GM18499 (cell line): ENCODE measurements at regions not wholly inside any gene's neighbourhood (a gene's known extent, or its start where the extent isn't known, plus 50 kb on each side); places are given as distances from the start of the nearest gene placed in this dataset.

Experiments used
- ATAC-seq: cut with Tn5 transposase; IDR thresholded peaks from one replicate; pipeline ENCODE4 v1.9.1; 2021; ENCODE audit warnings: moderate number of reproducible peaks; ENCODE audit not compliant: insufficient read depth, unreplicated experiment

DNA sequence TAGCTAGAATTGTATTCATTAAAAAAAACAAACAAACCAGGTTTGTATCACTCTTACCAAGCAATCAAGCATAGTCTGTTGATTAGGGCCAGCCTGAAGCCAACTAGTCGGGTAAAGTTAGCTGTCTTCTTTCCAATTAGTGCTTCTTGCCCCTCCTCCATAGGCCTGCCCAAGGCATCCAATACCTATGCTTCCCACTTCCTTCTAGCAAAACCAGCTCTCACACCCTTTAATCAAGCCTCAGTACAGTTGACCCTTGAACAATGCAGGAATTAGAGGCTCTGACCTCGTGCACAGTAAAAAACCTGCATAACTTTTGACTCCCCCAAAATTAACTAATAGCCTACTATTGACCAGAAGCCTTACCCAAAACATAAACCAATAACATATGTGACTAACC is 119.1 kb upstream of the DTNBP1 start:
- no peak for ATAC-seq

DNA sequence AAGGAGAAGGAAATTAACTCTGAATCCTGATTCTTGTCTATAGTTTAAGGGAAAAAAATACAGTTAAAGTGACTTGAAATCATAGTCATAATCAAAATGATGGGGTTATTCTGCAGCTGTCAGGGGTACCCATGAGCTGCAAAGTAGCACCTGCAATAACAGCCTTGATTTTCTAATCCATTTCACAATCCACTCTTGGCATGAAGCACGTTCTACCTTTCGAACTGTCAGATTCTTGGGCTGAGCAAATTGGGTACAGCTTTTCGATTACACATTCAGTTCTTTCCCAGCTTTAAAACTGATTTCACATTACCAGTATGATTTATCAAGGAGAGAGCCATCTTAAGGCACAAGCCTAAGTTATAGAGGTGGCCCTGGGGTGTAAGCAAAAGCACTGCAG is 118.5 kb upstream of the DTNBP1 start:
- no peak for ATAC-seq

DNA sequence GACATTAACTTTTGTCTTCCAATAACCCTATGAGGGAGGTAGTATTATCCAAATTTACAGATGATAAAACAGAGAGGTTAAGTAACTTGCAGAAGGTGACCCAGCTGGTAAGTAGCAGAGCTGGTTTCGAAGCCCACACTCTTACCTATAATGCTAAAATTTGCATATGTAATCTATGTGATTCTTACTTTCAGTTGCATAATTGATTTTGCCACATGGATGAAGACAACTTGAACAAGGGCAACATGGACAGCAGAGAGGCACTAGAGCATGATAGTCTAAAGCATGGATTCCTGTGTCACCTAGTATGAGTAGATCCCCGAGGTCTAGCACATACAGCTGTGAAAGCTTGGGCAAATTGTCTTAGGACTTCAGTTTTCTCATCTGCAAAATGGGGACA is 117.6 kb upstream of the DTNBP1 start:
- ATAC-seq = no peak

DNA sequence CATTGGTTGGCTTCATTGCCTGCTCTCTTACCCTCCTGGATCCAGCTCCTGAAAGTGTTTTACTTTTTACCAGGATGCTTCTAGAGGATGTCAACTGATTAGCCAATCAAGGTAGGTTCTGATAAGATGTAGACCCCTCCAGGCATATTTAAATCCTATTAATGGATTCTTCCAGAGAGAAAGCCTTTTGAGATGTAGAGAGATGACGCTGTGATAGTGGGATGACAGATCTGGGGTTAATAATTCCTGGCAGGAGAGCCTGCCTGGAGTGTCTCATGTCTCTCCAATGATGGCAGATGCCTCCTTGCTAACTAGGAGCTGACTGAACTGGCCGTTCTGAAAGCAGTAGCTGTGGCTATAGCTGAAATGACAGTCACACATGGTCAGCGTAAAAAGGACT is 116.9 kb upstream of the DTNBP1 start:
- ATAC-seq = no peak

DNA sequence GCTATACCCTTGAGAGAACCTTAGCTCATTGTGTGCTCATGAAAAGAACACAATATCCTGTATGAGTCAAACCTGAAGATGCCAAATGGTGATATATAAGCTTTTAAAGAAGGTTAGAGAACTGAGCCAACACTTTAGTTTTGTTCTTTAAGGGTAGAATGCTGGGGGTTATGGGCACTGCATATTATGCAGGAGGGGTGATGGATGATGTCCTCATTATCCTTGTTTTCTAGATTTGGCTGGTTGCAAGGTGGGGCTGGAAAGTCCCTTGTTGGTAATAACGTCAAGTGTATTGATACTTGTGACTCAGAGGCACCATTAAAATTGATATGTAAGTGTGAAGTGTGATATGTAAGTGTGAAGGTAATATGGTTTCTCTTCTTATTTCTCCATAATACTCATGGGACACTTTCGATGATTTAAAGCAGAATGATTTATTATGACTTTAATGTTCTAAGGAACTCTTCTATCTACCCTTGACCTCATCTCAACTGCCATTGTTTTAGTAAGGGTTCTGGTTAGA is 113.7 kb upstream of the DTNBP1 start:
- ATAC-seq = no peak

DNA sequence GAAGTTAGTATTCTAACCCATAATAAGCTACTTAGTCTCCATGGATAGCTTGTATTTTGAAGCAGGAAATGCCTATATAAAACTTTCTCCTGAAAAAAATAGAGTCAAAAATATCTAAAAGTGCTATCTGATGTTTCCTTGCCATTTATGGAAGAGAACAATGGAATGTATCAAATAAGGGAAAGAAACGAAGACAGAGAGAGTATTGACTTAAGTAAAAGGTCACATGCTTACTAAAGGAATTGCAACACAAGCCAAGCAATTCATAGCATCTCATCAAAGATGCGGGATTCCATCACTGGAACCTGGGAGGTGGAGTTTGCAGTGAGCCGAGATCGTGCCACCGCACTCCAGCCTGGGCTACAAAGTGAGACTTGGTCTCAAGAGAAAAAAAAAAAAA is 112.9 kb upstream of the DTNBP1 start:
- ATAC-seq = no peak

DNA sequence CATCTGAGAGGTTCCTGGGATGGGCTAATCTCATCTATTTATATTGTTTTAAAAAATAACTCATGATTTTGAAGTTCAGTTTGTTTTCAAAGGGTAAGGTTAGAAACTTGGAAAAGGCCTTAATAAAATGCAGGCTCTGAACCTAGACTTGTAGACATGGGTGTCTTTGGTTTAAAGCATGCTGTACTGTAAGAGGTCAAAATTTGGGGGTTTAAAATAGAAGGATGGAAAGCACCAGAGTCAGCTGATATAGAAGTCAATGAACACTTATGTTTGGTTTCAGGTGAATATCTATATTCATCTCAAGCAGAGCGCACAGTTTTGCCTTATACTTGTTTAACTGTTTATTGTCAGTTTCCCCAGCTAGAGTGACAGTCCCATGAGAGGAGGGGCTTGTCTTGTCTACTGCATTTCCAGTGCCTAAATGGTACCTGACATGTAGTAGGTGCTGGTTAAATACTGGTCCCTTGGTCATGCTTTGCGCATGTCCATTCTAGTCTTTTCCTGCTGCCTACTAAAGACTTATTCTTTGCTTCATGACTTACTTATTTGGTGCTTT is 112.3 kb upstream of the DTNBP1 start:
- ATAC-seq = no peak

DNA sequence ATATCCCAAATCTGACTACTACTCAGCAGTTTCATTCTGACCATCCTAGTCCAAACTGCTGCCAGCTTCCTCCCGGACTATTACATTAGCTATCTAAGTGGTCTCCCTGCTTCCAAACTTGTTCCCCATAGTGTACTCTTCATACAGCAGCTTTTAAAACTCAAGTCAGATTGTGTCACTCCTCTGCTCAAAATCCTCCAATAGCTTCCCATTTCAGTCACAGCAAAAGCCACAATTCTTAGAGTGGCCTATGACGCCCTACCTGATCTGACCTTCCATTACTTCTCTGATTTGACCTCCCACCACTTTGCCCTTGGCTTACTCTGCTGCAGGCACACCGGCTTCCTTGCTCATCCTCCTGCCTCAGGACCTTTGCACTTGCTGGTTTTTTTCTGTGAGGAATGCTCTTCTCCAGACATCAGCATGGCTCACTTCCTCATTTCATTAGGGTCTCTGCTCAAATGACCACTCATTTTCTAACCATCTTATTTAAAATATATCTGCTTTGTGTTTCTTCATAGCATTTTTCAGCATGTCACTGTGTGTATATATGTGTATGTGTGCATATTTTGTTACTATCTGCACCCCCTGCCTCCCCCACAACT is 111.1 kb upstream of the DTNBP1 start:
- no peak for ATAC-seq

DNA sequence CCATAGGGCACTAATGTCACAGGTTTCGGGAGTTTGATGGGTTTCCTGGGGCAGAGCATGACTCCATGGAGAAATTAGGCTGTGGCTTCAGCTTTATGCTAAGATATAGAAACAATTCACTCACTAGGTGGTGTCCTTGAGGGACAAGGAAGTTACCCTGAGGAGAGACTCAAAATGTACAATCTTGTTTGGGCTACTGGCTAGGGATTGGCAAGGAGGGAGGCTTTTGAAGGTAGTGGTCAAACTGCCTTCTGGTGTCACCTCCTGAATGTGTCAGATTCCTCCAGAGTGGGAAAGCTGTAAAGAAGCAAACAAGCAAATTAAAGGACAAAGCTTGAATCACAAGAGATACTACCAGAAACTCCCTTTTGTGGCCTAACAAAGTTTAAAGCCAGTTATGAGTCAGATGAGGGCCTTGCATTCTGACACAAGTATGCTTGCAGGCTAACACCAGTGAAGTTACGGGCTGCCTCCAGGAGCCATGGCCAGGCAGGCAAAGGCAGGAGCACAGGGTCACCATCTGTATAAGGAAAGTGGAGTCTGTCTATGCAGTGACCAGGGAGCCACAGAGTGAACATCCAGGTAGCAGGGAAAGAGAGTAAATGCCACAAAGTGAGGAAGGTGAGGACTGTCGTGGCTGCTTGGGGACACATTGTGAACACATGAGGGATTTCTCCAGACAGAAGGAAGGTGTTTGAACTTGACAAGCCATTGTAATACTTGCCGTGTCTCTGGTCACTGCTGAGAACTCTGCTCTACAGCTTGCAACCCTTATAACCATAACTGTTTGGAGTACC is 107.7 kb upstream of the DTNBP1 start:
- no peak for ATAC-seq

DNA sequence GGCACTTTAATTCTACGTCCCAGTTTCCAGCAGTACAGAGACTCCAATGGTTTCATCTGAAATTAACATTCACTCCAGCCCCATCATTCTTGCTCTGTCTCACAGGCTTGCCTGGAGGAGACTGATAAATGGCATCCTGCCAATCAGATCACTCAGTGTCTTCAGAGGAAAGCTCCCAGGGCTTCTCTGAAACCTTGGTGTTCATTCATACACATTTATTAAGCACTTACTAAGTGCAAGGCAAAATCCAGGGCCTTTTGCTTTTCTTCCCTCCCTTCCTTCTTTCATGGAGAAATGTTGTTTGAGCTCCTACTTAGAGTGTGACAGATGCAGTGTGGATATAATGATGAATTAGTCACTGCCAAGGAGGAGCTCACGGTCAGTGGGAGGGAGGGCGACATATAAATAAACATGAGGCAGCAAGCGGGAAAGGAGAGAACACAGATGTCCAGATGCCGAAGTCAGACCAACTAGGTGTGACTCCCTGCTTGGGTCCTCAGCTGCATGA is 106.7 kb upstream of the DTNBP1 start:
- no peak for ATAC-seq

DNA sequence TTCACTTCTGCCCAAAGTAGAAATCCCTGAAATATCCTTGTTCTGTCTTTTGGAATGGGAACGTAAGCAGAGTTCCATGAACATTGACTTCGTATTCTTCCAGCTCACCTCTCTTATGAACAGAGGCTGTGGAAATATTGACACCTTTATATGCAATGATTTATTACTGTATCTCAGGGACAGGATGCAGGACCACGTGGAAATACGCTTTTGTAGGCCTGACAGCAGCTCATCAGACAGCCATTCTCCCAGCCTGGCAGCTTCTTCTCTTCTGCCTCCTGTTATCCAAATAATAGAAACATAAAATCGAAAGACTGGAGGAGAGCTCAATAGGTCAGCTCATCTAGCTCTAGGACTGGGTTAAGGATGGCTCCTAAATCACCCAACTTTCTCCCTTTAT is 106.2 kb upstream of the DTNBP1 start:
- ATAC-seq = no peak

DNA sequence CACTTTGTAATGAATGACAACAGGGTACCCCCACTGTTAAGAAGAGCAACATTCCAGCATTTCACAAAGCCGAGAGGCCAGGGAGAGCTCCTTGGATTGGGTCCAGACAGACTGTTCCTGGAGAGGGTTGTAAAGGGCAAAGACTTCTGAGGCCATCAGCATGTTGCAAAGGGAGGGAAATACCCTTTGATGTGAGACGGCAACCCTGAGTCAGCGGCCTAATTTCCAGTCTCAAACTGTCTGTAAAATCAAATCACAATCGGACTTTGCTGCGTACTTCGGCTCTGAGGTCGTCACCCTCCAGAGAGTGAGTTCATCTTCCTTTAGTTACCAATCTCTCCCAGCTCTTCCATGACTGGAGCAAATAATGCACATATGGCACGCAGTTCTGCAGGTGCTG is 101.0 kb upstream of the DTNBP1 start:
- no peak for ATAC-seq

DNA sequence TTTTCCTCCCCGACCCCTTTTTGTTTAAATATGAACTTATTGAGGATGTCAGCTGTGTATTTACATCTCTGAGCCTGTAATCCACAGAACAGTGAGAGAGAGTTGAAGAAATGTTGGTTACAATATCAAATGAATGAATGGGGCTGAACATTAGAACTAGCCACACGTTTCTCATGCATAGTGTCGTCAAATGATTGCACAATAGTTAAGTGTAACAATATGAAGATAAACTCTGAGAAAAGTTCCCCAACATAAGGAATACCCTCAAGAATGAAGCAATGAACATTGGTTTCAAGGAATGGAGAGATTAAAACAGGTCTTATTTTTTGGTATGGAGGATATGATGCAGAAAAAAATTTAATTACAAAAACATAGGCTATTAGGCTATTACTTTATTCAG is 100.5 kb upstream of the DTNBP1 start:
- no peak for ATAC-seq

DNA sequence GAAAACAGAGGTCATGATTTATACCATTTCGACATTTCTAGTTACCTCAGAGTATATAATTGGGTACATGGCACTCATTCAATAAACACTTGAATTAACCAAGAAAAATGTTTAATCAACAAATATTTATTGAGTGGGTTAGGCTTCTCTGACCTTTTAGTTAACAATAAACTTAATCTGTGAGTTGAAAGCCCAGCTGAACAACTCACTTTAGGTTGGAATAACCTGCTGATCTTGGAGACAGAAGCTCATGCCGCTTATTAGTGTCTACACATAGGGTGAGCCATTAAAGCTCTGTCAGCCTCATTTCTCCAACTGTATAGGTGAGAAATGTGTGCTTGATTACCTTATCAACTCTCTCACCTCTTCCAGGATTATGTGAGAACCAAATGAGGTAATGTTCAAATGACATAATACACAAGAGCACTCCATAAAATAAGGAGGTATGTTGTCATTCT is 98.2 kb upstream of the DTNBP1 start:
- no peak for ATAC-seq

DNA sequence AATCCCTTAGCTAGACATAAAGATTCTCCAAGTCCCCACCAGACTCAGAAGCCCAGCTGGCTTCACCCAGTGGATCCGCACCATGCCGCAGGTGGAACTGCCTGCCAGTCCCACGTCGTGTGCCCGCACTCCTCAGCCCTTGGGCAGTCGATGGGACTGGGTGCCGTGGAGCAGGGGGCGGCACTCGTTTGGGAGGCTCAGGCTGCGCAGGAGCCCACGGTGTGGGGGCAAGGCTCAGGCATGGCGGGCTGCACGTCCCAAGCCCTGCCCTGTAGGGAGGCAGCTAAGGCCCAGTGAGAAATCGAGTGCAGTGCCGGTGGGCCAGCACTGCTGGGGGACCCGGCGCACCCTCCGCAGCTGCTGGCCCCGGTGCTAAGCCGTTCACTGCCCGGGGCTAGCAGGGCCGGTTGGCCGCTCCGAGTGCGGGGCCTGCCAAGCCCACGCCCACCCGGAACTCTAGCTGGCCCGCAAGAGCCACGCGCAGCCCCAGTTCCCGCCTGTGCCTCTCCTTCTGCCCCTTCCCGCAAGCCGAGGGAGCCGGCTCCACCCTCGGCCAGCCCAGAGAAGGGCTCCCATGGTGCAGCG is 95.9 kb upstream of the DTNBP1 start:
- no peak for ATAC-seq

DNA sequence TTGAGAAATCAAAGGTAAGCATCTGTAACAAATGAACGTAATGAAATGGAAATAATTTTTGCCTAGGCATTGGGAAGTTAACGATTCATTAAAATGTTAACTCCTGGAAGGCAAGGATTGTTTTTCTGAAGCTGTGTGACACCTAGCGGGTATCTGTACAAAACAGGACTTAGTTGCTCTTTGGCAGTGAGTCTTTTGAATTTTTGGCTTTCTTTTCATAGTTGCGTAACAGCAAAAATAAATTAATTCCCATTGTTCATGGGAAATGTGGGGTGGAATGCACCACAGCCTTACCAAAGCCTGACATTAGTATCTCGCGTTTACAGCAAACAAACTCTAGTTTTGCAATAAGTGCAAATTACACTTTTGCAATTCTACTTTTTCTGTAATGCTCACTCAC is 92.7 kb upstream of the DTNBP1 start:
- no peak for ATAC-seq

DNA sequence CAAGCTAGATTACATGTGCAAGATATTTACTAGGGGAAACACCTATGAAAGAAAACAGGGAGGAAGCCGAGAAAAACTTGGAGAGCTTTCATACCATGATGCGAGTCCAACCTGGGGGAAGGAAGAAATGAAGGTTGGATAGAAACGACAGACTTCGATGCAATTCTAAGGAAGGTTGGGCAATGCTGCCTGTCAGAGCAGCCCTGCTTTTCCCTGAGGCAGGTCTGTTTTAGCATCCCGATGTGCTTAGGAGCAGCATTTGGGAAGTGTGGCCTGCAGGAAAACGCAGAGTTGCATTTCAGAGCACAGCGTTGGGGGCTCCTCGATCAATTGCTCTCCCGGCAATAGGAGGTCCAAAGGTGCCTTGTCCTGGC is 91.9 kb upstream of the DTNBP1 start:
- ATAC-seq = no peak

DNA sequence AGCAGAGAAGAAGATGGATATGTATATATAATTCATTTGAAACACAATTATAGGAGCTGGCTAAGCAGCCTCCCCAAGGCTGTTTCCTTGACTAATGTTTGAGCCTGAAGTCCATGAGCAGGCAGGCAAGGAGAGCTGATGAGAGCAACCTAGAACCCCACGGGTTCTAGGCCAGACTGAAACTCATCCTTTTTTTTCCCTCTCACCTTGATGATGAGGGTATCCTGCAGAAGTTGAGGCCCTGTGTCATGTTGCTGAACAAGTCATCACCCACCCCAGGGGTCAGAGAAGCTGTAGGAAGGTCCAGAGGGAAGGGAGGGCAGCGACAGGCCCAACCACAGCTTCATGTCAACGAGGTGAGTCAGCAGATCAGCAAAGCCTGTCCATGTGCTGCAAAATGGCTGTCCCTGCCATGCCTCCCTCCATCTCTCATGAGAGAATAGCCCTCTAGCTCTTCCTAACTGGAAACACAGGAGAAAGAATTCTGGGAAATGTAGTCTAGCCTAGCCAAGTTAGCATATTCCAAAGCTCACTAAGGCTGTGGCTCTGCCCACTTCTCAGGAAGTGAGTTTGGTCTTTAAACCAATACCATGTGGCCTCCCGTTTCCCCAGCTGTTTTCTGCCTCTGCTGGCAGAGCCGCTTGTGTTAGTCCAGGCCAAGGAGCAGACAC is 91.3 kb upstream of the DTNBP1 start:
- ATAC-seq = no peak

DNA sequence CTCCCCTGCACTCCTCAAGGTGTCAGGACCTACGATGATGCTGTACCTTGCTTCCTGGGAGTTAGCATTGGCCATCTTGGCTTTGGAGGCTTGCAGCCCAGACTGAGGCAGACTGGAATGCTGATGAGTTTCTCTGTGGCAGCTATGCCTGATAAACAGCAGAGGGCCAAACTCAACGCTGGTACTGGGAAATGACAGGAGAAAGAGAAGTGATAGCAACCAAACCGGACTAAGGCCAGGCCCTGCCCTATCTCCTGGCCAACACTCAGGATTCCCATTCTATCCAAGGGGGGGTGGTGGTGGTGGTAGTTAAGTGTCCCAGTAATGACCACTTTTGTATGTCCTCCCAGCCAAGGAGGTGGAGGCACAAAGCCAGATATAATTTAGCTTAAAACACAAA is 90.0 kb upstream of the DTNBP1 start:
- ATAC-seq = no peak

DNA sequence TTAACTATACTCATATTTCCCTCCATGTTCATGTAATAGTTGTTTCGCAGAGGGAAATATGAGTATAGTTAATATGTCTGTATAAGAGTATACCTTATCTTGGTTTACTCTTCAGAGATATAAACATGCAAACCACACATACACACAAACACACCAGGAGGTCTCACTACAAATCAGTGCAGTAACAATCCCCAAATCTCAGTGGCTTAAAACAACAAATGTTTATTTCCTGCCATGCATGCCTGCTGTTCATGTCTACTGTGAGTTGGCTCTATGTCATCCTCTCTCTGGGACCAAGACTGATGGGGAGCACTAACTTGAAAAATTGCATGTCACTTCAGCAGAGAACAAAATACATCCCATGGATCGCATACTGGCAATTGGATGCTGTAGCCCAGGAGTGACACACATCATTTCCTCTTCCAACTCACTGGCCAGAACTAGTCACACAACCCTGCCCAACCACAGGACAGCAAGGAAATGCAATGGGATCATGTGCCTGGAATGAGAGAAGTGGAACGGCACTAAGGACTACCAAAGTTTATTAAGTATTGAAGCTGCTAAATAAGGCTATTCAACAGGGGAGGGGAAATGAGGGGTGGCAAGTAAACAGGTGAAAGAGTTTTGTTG is 89.0 kb upstream of the DTNBP1 start:
- ATAC-seq = no peak
